Smooth muscle cell (in vitro differentiated cells): ENCODE measurements at regions not wholly inside any gene's neighbourhood (a gene's known extent, or its start where the extent isn't known, plus 50 kb on each side); places are given as distances from the start of the nearest gene placed in this dataset.

ENCODE experiments used
- DNase-seq: peaks from one replicate; lab custom pipeline; 2025; ENCODE audit not compliant: unreplicated experiment; lab: John Stamatoyannopoulos, UW
- H2AFZ ChIP-seq: fragments of 200-600 bp; sonication (generic); 2 replicates; pipeline ENCODE4 v1.6.0; 2016; ENCODE audit warnings: antibody characterized with exemption, low read depth, mild to moderate bottlenecking
- H3F3A ChIP-seq: fragments of 200-600 bp; sonication (generic); 2 replicates; pipeline ENCODE4 v1.6.0; 2017; ENCODE audit warnings: antibody characterized with exemption, low read depth
- H3K27ac ChIP-seq: fragments of 200-600 bp; sonication (generic); 2 replicates; pipeline ENCODE4 v1.5.1; 2016; ENCODE audit warnings: low read depth, mild to moderate bottlenecking
- H3K27me3 ChIP-seq: fragments of 200-600 bp; sonication (generic); 2 replicates; pipeline ENCODE4 v1.6.1; 2016; ENCODE audit warnings: low read depth, mild to moderate bottlenecking
- H3K36me3 ChIP-seq: fragments of 200-600 bp; sonication (generic); 2 replicates; pipeline ENCODE4 v1.5.1; 2016; ENCODE audit warnings: low read depth
- H3K4me1 ChIP-seq: fragments of 200-600 bp; sonication (generic); 2 replicates; pipeline ENCODE4 v1.5.1; 2016; ENCODE audit warnings: low read depth
- H3K4me2 ChIP-seq: fragments of 200-600 bp; sonication (generic); 2 replicates; pipeline ENCODE4 v1.6.0; 2016; ENCODE audit warnings: mild to moderate bottlenecking
- H3K4me3 ChIP-seq: fragments of 200-600 bp; sonication (generic); 2 replicates; pipeline ENCODE4 v1.5.1; 2016; ENCODE audit warnings: mild to moderate bottlenecking
- H3K79me2 ChIP-seq: fragments of 200-600 bp; sonication (generic); 2 replicates; pipeline ENCODE4 v1.6.0; 2016; ENCODE audit warnings: low read depth, mild to moderate bottlenecking
- H3K9ac ChIP-seq: fragments of 200-600 bp; sonication (generic); 2 replicates; pipeline ENCODE4 v1.6.0; 2016; ENCODE audit warnings: low read depth
- H3K9me3 ChIP-seq: fragments of 200-600 bp; sonication (generic); replicated peaks from 2 replicates; pipeline ENCODE4 v1.5.1; 2016; ENCODE audit warnings: low read depth
- H4K20me1 ChIP-seq: fragments of 200-600 bp; sonication (generic); 2 replicates; pipeline ENCODE4 v1.6.0; 2016; ENCODE audit warnings: low read depth
- CTCF ChIP-seq: fragments of 200-600 bp; sonication (generic); IDR thresholded peaks from 2 replicates; pipeline ENCODE4 v1.5.1; 2017; ENCODE audit warnings: borderline replicate concordance, mild to moderate bottlenecking, antibody characterized with exemption; ENCODE audit not compliant: insufficient read depth, poor library complexity, severe bottlenecking
- WGBS: methylation state at CpG from one replicate; pipeline ENCODE4 v1.1.7; 2016; ENCODE audit warnings: low lambda C conversion rate; 5-methylcytosine and 5-hydroxymethylcytosine counted together

GRCh38 chr4:77220828-77221613, 64.0 kb downstream of the CCNG2 start:
- H3K9ac ChIP-seq, result no peak overlapping the region
- H3K4me2 ChIP-seq, result no peak overlapping the region
- no peaks in the 10 kb centered on the region for H3K79me2 ChIP-seq
- no peaks in the 10 kb centered on the region for H3K36me3 ChIP-seq
- H3K27ac ChIP-seq, result no peak overlapping the region
- H2AFZ ChIP-seq, result no peak overlapping the region
- TF ChIP-seq CTCF, result no peak
- H3F3A ChIP-seq, result no peaks in the 10 kb centered on the region
- no peaks in the 10 kb centered on the region for H3K4me1 ChIP-seq
- H4K20me1 ChIP-seq, result no peaks in the 10 kb centered on the region
- H3K4me3 ChIP-seq, result no peak overlapping the region
- H3K27me3 ChIP-seq, result peaks cover 48% of the 10 kb centered on the region
- 75% methylated on average over 7 of the region's 7 CpGs for WGBS
- H3K9me3 ChIP-seq, result no peaks in the 10 kb centered on the region
- no peak for DNase-seq

GRCh38 chr4:77225022-77225421, 68.0 kb downstream of the CCNG2 start:
- Histone ChIP-seq H3K27me3 (peaks cover 26% of the 10 kb centered on the region), H3K4me2 (no peak overlapping the region), H3K9ac (no peak overlapping the region), H3K9me3 (no peaks in the 10 kb centered on the region), H3K79me2 (no peaks in the 10 kb centered on the region), H3K27ac (no peak overlapping the region), H3K4me1 (no peaks in the 10 kb centered on the region), H4K20me1 (no peaks in the 10 kb centered on the region), H2AFZ (no peak overlapping the region), H3K4me3 (no peak overlapping the region), H3F3A (no peaks in the 10 kb centered on the region), H3K36me3 (no peaks in the 10 kb centered on the region)
- 58% methylated on average over 2 of the region's 2 CpGs for WGBS
- TF ChIP-seq CTCF, result no peak
- DNase-seq, result no peak

- 81% methylated on average over 2 of the region's 2 CpGs for WGBS
- H3K36me3 ChIP-seq, result no peaks in the 10 kb centered on the region
These were observed 70.1 kb downstream of the CCNG2 start for GRCh38 chr4:77226939-77227705.

More at GRCh38 chr4:77226939-77227705, 70.1 kb downstream of the CCNG2 start:
- no peaks in the 10 kb centered on the region for H3F3A ChIP-seq
- no peak for DNase-seq
- H3K9me3 ChIP-seq, result no peaks in the 10 kb centered on the region
- H3K4me3 ChIP-seq, result no peak overlapping the region
- no peak overlapping the region for H3K9ac ChIP-seq
- no peak overlapping the region for H2AFZ ChIP-seq
- H3K4me1 ChIP-seq, result no peaks in the 10 kb centered on the region
- peaks cover 17% of the 10 kb centered on the region for H3K27me3 ChIP-seq
- TF ChIP-seq CTCF, result no peak
- H3K4me2 ChIP-seq, result no peak overlapping the region
- H3K27ac ChIP-seq, result no peak overlapping the region
- no peaks in the 10 kb centered on the region for H3K79me2 ChIP-seq
- H4K20me1 ChIP-seq, result no peaks in the 10 kb centered on the region
